Neural progenitor cell (in vitro differentiated cells): ENCODE measurements at regions not wholly inside any gene's neighbourhood (a gene's known extent, or its start where the extent isn't known, plus 50 kb on each side); places are given as distances from the start of the nearest gene placed in this dataset.

Experiments used
- CTCF ChIP-seq: fragments of 200-600 bp; sonication (generic); IDR thresholded peaks from 2 replicates; pipeline ENCODE4 v1.5.1; 2017; ENCODE audit warnings: antibody characterized with exemption, mild to moderate bottlenecking
- EZH2 ChIP-seq: fragments of 200-600 bp; sonication (generic); IDR thresholded peaks from 2 replicates; pipeline ENCODE4 v1.6.1; 2017; ENCODE audit warnings: antibody characterized with exemption, mild to moderate bottlenecking, moderate library complexity
- EZH2phosphoT487 ChIP-seq: fragments of 200-600 bp; sonication (generic); IDR thresholded peaks from 2 replicates; pipeline ENCODE4 v1.6.1; 2017; ENCODE audit warnings: antibody characterized with exemption

GRCh38 chr7:130874071-130874915, 140.3 kb upstream of the KLF14 start:
- no peak for TF ChIP-seq CTCF
- no peak for TF ChIP-seq EZH2
- no peak for TF ChIP-seq EZH2phosphoT487
